NB4 (cell line): ENCODE measurements at regions not wholly inside any gene's neighbourhood (a gene's known extent, or its start where the extent isn't known, plus 50 kb on each side); places are given as distances from the start of the nearest gene placed in this dataset.

Source experiments
- TF ChIP-seq, protein P1 (sequence below): IDR thresholded peaks from one replicate; pipeline ENCODE4 v1.5.1; 2012; ENCODE audit warnings: low read depth, low read length
- TF ChIP-seq, protein P2 (sequence below): IDR thresholded peaks from 2 replicates; pipeline ENCODE4 v1.6.1; 2011; ENCODE audit warnings: low read depth, low read length

DNA sequence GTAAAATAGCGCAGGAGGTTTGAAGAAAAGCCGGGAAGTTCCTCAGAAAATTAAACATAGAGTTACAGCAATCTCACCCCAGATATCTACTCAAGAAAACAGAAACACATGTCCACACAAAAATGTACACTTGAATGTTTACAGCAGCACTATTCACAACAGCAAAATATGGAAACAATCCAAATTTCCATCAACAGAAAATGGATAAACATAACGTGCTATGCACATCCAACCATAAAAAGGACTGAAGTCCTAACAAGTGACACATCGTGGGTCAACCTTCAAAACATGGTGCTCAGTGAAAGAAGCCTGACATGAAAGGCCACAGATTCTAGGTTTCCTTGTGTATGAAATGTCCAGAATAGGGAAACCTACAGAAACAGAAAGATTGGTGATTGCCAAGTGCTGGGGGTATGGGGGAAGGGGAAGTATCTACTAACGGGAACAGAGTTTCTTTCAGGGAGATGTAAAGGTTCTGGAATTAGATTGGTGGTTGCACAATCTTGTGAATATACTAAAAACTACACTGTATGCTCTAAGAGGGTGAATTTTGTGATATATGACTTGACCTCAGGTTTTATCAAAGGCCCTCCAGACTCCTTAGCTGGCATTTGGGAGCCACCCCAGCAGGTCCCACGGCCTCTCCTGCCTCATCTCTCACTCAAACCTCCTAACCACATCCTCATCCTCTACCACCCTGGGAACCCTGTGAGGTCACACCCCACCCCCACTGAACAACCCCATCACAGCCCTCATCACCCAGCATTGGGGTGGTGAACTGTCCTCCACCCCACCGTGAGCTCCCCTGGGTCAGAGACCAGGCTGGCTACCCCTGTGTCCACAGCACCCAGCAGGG lies 69.2 kb upstream of the PRR5 start:
- TF ChIP-seq, protein P1, sequence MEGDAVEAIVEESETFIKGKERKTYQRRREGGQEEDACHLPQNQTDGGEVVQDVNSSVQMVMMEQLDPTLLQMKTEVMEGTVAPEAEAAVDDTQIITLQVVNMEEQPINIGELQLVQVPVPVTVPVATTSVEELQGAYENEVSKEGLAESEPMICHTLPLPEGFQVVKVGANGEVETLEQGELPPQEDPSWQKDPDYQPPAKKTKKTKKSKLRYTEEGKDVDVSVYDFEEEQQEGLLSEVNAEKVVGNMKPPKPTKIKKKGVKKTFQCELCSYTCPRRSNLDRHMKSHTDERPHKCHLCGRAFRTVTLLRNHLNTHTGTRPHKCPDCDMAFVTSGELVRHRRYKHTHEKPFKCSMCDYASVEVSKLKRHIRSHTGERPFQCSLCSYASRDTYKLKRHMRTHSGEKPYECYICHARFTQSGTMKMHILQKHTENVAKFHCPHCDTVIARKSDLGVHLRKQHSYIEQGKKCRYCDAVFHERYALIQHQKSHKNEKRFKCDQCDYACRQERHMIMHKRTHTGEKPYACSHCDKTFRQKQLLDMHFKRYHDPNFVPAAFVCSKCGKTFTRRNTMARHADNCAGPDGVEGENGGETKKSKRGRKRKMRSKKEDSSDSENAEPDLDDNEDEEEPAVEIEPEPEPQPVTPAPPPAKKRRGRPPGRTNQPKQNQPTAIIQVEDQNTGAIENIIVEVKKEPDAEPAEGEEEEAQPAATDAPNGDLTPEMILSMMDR = no peak
- TF ChIP-seq, protein P2, sequence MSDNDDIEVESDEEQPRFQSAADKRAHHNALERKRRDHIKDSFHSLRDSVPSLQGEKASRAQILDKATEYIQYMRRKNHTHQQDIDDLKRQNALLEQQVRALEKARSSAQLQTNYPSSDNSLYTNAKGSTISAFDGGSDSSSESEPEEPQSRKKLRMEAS = no peak
